AG10803 (cell line): ENCODE measurements at regions not wholly inside any gene's neighbourhood (a gene's known extent, or its start where the extent isn't known, plus 50 kb on each side); places are given as distances from the start of the nearest gene placed in this dataset.

Experiments
- DNase-seq: peaks from one replicate; pipeline ENCODE4 v3.0.0; 2010; ENCODE audit warnings: low read depth
- H3K4me3 ChIP-seq: 2 replicates; pipeline ENCODE4 v1.5.1; 2011; ENCODE audit warnings: mild to moderate bottlenecking, low read length, control low read depth
- TF ChIP-seq, protein P1 (sequence below): conservative IDR thresholded peaks from 2 replicates; pipeline ENCODE4 v1.5.1; 2011; ENCODE audit warnings: mild to moderate bottlenecking, low read length, control low read depth, inconsistent platforms

DNA sequence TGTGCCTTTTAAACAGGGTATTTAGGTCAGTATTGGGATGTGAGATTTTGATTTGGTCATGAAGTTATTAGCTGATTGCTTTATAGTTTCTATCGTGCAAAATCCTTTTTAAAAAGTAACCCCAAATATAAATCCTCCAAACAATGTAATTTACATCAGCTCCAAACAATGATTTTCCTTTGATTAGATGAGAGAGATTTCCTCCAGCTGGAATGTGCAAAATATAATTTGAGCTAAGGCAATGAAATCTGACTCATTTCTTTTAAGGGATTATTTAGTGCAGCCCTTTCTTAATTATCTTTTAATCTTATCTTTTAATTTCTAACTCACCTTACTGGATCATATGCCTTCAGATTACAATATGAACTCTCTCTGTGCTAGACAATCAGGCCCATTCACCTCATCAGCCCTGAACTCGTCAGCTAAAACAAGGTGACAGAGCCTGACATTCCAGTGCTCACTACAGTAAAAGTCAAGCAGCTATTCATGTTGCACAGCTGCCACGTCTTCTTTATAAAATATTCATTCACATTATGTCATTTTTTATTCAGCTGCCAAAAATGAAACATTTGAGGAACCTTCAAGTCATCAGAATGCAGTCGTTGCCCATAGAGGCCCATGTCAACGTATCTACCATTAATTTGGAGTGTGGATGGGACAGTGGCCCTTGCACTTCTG lies 440.1 kb downstream of the CBLN4 start:
- TF ChIP-seq, protein P1, sequence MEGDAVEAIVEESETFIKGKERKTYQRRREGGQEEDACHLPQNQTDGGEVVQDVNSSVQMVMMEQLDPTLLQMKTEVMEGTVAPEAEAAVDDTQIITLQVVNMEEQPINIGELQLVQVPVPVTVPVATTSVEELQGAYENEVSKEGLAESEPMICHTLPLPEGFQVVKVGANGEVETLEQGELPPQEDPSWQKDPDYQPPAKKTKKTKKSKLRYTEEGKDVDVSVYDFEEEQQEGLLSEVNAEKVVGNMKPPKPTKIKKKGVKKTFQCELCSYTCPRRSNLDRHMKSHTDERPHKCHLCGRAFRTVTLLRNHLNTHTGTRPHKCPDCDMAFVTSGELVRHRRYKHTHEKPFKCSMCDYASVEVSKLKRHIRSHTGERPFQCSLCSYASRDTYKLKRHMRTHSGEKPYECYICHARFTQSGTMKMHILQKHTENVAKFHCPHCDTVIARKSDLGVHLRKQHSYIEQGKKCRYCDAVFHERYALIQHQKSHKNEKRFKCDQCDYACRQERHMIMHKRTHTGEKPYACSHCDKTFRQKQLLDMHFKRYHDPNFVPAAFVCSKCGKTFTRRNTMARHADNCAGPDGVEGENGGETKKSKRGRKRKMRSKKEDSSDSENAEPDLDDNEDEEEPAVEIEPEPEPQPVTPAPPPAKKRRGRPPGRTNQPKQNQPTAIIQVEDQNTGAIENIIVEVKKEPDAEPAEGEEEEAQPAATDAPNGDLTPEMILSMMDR = no peak
- DNase-seq = no peak

DNA sequence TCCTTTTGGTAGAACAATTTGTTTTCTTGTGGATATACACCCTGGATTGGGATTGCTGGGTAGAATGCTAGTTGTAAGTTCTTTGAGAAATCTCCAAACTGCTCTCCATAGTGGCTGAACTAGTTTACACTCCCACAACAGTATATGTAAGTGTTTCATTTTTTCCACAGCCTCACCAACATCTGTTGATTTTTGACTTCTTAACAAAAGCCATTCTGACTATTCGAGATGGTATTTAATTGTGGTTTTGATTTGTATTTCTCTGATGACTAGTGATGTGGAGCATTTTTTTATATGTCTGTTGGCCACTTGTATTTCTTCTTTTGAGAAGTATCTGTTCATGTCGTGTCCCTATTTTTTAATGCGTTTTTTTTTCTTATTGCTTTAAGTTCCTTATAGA lies 444.1 kb downstream of the CBLN4 start:
- TF ChIP-seq, protein P1 = no peak
- no peak overlapping the region for H3K4me3 ChIP-seq
- DNase-seq = no peak

More for the DNA sequence above, 440.1 kb downstream of the CBLN4 start:
- H3K4me3 ChIP-seq = no peak overlapping the region

DNA sequence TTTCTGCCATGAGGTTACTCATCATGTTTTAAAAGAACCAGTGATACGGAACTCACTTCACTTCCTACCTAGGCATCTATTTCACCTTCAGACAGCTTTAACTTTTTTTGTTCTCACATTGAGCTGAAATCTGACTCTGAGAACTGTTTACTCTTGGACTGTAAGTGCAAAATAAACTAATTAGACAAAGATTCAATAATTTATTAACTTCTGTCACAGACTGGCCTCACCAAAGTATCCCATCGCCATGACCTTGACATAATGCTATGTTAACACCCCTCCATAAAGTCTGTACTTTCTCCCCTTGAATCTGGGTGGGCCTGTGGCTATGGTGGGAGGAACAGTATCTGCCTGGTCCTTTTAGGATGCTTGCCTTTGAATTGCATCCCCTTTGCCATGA lies 448.1 kb downstream of the CBLN4 start:
- H3K4me3 ChIP-seq = no peak overlapping the region
- TF ChIP-seq, protein P1 = no peak
- DNase-seq = no peak

DNA sequence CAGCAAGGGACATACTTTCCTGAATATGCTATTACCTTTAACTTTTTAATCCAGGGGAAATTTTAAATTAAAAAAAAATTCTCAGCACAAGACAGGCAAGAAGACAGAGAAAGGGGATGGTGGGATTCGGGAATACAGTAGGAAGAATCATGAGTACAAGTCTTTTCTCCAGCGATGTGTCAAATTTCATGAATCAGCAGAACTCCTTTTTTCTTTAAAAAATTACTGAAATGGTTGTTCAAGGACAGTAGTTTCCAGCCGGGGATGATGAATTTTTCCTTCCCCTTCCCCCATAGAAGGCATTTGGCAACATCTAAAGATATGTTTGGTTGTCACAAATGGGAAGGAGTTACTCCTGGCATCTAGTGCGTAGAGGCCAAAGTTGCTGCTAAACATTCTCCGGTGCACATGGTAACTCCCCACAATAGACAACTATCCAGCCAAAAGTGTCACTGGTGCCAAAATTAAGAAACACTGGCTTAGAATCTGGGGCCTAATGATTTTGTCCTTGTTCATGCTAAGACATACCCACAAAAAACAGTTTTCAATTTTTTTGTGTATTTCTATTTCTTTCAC lies 450.2 kb downstream of the CBLN4 start:
- no peak overlapping the region for H3K4me3 ChIP-seq
- no peak for DNase-seq
- TF ChIP-seq, protein P1 = no peak

DNA sequence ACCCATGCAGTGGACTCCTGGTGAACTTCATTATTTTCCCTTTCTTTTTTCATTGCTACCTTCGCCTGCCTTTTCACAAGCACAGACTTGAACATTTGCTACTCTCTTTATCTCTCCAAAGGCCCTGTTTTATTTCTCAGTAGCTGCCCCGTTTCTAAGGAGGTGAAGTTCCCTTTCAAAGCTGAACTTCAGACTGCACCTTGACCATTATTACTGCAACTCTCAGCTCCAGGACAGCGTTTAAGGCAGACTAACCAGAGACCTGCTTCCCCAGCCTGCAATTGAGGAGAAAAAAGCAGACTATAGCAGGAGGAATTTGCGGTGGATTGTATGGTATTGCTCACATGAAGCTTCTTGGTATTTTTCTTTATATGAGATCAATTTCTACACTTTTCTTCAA lies 460.7 kb downstream of the CBLN4 start:
- H3K4me3 ChIP-seq = no peak overlapping the region
- no peak for DNase-seq
- TF ChIP-seq, protein P1 = no peak

DNA sequence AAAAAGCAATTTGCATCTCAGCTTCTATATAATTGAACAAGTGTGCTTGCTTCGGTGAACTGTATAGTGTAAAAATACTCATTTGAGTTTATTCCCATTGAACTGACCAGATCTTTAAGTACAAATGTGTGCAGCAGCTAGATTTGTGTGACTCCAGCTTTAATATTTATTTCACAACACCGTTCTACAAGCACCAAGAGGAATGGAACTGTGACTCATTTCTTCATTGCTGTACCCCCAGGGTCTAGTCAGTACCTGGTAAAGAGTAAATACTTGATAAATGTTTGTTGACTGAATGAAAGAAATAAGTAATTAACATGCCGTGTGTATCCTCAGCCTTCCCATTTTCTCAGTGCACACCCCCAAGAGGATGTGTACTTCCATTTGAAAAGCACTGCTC lies 464.8 kb downstream of the CBLN4 start:
- no peak overlapping the region for H3K4me3 ChIP-seq
- TF ChIP-seq, protein P1 = no peak
- DNase-seq = no peak

DNA sequence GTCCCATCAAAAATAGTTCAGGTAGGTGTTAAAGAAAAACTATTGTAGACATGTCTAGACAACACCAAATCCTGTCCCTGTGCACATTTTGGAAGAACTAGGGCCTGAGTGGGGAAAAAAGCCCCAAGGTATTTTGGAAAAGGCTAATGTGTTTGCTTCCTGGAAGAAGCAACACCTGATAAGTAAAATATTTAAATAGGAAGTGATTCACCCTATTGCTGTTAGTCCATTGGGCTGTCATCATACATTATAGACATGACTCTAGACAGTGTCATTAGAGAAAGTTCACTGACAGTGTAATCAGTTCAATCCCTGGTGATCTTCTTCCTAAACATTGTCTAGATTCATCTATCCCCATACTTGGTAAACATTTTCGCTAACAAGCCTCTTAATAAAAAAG lies 465.3 kb downstream of the CBLN4 start:
- no peak overlapping the region for H3K4me3 ChIP-seq
- TF ChIP-seq, protein P1 = no peak
- no peak for DNase-seq
